Peyer's patch (tissue), 4 donors: ENCODE measurements at regions not wholly inside any gene's neighbourhood (a gene's known extent, or its start where the extent isn't known, plus 50 kb on each side); places are given as distances from the start of the nearest gene placed in this dataset.

Source experiments
- DNase-seq, 3 donors: peaks; one replicate each; pipeline ENCODE4 v3.0.0-alpha.2; 2017 to 2019
- H3K27ac ChIP-seq, 4 donors: fragments of 200-600 bp; sonication (generic); one replicate each; pipeline ENCODE4 v1.5.1; 2016 to 2019
- H3K27me3 ChIP-seq, 2 donors: fragments of 200-600 bp; sonication (generic); one replicate each; pipeline ENCODE4 v1.5.1; 2019
- H3K36me3 ChIP-seq, 3 donors: fragments of 200-600 bp; sonication (generic); one replicate each; pipeline ENCODE4 v1.5.1; 2016 to 2019
- H3K4me1 ChIP-seq, 4 donors: fragments of 200-600 bp; sonication (generic); one replicate each; pipeline ENCODE4 v1.5.1; 2016 to 2019
- H3K4me3 ChIP-seq, 4 donors: fragments of 200-600 bp; sonication (generic); 1 replicate in 3 of 4; 2 replicates in 1 of 4; pipeline ENCODE4 v1.5.1; 2016 to 2019; ENCODE audit warnings: mild to moderate bottlenecking in 1 of 4
- H3K9me3 ChIP-seq, 4 donors: fragments of 200-600 bp; sonication (generic); one replicate each; pipeline ENCODE4 v1.5.1; 2016 to 2019; ENCODE audit warnings: mild to moderate bottlenecking in 1 of 4
- POLR2A ChIP-seq, 2 donors: fragments of 450-650 bp; IDR thresholded peaks; one replicate each; pipeline ENCODE4 v1.5.1; 2017; ENCODE audit warnings: antibody characterized with exemption in 2 of 2, mild to moderate bottlenecking in 2 of 2, moderate library complexity in 2 of 2
- TF ChIP-seq, protein P1 (sequence below), 6 experiments: fragments of 450-650 bp in 4 of 6; fragments of 200-600 bp in 2 of 6; sonication (generic) in 1 of 6; IDR thresholded peaks; one replicate each; pipeline ENCODE4 v1.5.1; 2017 to 2019; ENCODE audit warnings: antibody characterized with exemption in 6 of 6, mild to moderate bottlenecking in 3 of 6, moderate library complexity in 1 of 6

DNA sequence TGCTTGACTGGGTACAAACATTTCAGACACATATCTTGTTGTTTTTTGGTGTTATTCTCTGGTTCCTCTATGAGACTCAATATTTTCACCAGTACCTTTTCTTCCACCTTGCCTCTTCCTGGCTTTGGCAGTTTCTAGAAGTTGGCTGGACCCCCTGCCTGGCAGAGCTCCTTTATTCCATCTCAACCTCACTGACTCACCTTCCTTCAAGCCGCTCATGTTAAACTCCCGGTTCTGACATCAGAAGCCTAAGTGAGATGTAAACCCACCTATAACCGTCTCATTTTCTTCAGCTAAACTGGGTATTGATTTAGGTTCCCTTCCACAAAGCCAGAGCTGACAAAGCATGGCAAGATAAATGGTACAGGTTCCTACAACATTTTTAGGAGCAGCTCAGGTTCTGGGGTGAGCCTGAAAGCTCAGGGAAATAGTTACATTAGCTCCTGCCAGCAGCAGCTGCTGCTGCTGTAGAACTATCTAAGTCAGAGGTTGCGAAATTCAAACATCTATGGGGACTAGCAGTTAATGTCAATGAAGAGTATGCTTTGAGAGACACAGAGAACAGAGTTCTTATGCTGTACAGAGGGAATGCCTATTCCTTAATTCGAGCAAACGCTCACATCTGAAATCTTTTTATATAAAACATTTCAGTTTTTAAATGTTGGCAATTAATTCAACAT is 197.1 kb upstream of the NR3C1 start:
- no peak overlapping the region for H3K27ac ChIP-seq
- H3K9me3 ChIP-seq = no peaks in the 10 kb centered on the region
- H3K36me3 ChIP-seq = no peaks in the 10 kb centered on the region
- no peak for DNase-seq
- no peaks in the 10 kb centered on the region for H3K27me3 ChIP-seq
- H3K4me1 ChIP-seq = peaks cover 0 to 5% (median 0%) of the 10 kb centered on the region in 4 donors
- TF ChIP-seq, protein P1, sequence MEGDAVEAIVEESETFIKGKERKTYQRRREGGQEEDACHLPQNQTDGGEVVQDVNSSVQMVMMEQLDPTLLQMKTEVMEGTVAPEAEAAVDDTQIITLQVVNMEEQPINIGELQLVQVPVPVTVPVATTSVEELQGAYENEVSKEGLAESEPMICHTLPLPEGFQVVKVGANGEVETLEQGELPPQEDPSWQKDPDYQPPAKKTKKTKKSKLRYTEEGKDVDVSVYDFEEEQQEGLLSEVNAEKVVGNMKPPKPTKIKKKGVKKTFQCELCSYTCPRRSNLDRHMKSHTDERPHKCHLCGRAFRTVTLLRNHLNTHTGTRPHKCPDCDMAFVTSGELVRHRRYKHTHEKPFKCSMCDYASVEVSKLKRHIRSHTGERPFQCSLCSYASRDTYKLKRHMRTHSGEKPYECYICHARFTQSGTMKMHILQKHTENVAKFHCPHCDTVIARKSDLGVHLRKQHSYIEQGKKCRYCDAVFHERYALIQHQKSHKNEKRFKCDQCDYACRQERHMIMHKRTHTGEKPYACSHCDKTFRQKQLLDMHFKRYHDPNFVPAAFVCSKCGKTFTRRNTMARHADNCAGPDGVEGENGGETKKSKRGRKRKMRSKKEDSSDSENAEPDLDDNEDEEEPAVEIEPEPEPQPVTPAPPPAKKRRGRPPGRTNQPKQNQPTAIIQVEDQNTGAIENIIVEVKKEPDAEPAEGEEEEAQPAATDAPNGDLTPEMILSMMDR (IDR thresholded peaks at IDR 0.05) = no peak
- no peak for TF ChIP-seq POLR2A (IDR thresholded peaks at IDR 0.05)
- no peak overlapping the region for H3K4me3 ChIP-seq

DNA sequence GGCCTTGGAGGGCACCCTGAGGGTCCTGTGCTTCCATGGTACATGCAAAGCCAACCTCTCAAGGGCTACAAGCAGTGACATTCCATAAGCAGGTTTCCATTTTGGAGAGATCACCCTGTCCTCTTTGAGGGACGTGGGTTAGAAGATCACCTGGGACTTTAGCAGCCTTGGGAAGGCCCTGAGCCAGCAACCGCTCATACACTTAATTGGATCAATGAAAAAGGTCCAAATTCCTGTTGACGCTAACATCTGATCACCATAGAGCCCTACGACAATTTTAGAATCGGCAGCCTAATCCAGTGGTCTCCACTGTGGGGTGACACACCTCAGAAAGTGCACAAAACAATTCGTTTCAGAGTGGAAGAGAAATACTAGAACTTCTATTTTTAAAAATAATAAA is 196.0 kb upstream of the NR3C1 start:
- Histone ChIP-seq H3K27me3 (no peaks in the 10 kb centered on the region), H3K4me1 (peaks cover 0 to 5% (median 0%) of the 10 kb centered on the region in 4 donors), H3K9me3 (no peaks in the 10 kb centered on the region), H3K4me3 (no peak overlapping the region), H3K27ac (no peak overlapping the region), H3K36me3 (no peaks in the 10 kb centered on the region)
- no peak for TF ChIP-seq POLR2A (IDR thresholded peaks at IDR 0.05)
- TF ChIP-seq, protein P1 (IDR thresholded peaks at IDR 0.05) = no peak
- DNase-seq = no peak

GRCh38 chr5:143596824-143597223 is 193.3 kb upstream of the NR3C1 start:
- Histone ChIP-seq H3K27me3 (no peaks in the 10 kb centered on the region), H3K27ac (no peak overlapping the region), H3K9me3 (no peaks in the 10 kb centered on the region), H3K4me1 (peaks cover 0 to 5% (median 0%) of the 10 kb centered on the region in 4 donors), H3K36me3 (no peaks in the 10 kb centered on the region), H3K4me3 (no peak overlapping the region)
- DNase-seq = no peak
- no peak for TF ChIP-seq POLR2A (IDR thresholded peaks at IDR 0.05)
- TF ChIP-seq, protein P1 (IDR thresholded peaks at IDR 0.05) = no peak

GRCh38 chr5:143594902-143595818 is 191.7 kb upstream of the NR3C1 start:
- no peaks in the 10 kb centered on the region for H3K4me1 ChIP-seq
- H3K27ac ChIP-seq = no peak overlapping the region
- H3K4me3 ChIP-seq = no peak overlapping the region
- H3K27me3 ChIP-seq = no peaks in the 10 kb centered on the region
- no peak for DNase-seq
- no peaks in the 10 kb centered on the region for H3K36me3 ChIP-seq
- H3K9me3 ChIP-seq = no peaks in the 10 kb centered on the region
- TF ChIP-seq POLR2A (IDR thresholded peaks at IDR 0.05) = no peak
- TF ChIP-seq, protein P1 (IDR thresholded peaks at IDR 0.05) = no peak

- H3K27ac ChIP-seq = no peak overlapping the region
- H3K9me3 ChIP-seq = no peaks in the 10 kb centered on the region
- no peaks in the 10 kb centered on the region for H3K4me1 ChIP-seq
- no peak for TF ChIP-seq POLR2A (IDR thresholded peaks at IDR 0.05)
- TF ChIP-seq, protein P1 (IDR thresholded peaks at IDR 0.05) = no peak
- DNase-seq = no peak
- H3K36me3 ChIP-seq = no peaks in the 10 kb centered on the region
- H3K27me3 ChIP-seq = no peaks in the 10 kb centered on the region
- no peak overlapping the region for H3K4me3 ChIP-seq
These were observed 190.2 kb upstream of the NR3C1 start for GRCh38 chr5:143593723-143594122.
